WTC11 (cell line): ENCODE measurements at regions not wholly inside any gene's neighbourhood (a gene's known extent, or its start where the extent isn't known, plus 50 kb on each side); places are given as distances from the start of the nearest gene placed in this dataset.

Experiments
- ATAC-seq: fragments of 200-7000 bp; cut with Tn5 transposase; 2 replicates; pipeline ENCODE4 v1.10.0; 2021; ENCODE audit warnings: mild to moderate bottlenecking, moderate library complexity
- CTCF ChIA-PET: fragments of 300-600 bp; sonication (Branson Sonifier 250); formaldehyde crosslinking; loops from one replicate; lab custom pipeline; 2021; ENCODE audit warnings: antibody characterized with exemption; lab: Charles Lee
- POLR2A ChIA-PET: fragments of 350-600 bp; sonication (Branson Sonifier 250); formaldehyde crosslinking; loops from one replicate; lab custom pipeline; 2021; ENCODE audit warnings: antibody characterized with exemption; lab: Charles Lee
- DNase-seq: peaks from one replicate; pipeline ENCODE4 v3.0.0; 2021; ENCODE audit warnings: low spot score
- H3K27ac Mint-ChIP-seq: 2 replicates; pipeline ENCODE4 v1.8.0; 2021; ENCODE audit warnings: mixed read lengths
- H3K27me3 Mint-ChIP-seq: 2 replicates; pipeline ENCODE4 v1.8.0; 2021; ENCODE audit warnings: low read depth, mild to moderate bottlenecking, moderate library complexity, mixed read lengths
- H3K36me3 Mint-ChIP-seq: 2 replicates; pipeline ENCODE4 v1.8.0; 2021; ENCODE audit warnings: mixed read lengths
- H3K4me1 Mint-ChIP-seq: 2 replicates; pipeline ENCODE4 v1.8.0; 2022; ENCODE audit warnings: mixed read lengths
- H3K4me3 Mint-ChIP-seq: 2 replicates; pipeline ENCODE4 v1.8.0; 2021; ENCODE audit warnings: mild to moderate bottlenecking, moderate library complexity, mixed read lengths
- H3K9me3 Mint-ChIP-seq: 2 replicates; pipeline ENCODE4 v1.8.0; 2021; ENCODE audit warnings: mixed read lengths
- CREB1 ChIP-seq: sonication (generic); formaldehyde crosslinking; IDR thresholded peaks from 2 replicates; pipeline ENCODE4 v1.8.0; 2023; ENCODE audit warnings: mild to moderate bottlenecking, missing genetic modification reagents
- ELF4 ChIP-seq: sonication (generic); formaldehyde crosslinking; IDR thresholded peaks from 2 replicates; pipeline ENCODE4 v1.8.1; 2022; ENCODE audit warnings: low read depth, mild to moderate bottlenecking, moderate library complexity, missing genetic modification reagents
- EMX1 ChIP-seq: fragments of 250-450 bp; sonication (Bioruptor Pico); IDR thresholded peaks from 2 replicates; pipeline ENCODE4 v1.8.0; 2021; ENCODE audit warnings: mild to moderate bottlenecking
- FOXJ3 ChIP-seq: sonication (generic); formaldehyde crosslinking; IDR thresholded peaks from 2 replicates; pipeline ENCODE4 v1.9.0; 2021; ENCODE audit warnings: missing genetic modification reagents, mild to moderate bottlenecking, borderline replicate concordance
- FOXK1 ChIP-seq: sonication (generic); formaldehyde crosslinking; IDR thresholded peaks from 2 replicates; pipeline ENCODE4 v1.8.0; 2022; ENCODE audit warnings: mild to moderate bottlenecking, moderate library complexity, missing genetic modification reagents
- GABPB1 ChIP-seq: sonication (generic); formaldehyde crosslinking; IDR thresholded peaks from 2 replicates; pipeline ENCODE4 v1.8.1; 2023; ENCODE audit warnings: mild to moderate bottlenecking, missing genetic modification reagents
- KAT7 ChIP-seq: sonication (generic); formaldehyde crosslinking; IDR thresholded peaks from 2 replicates; pipeline ENCODE4 v1.8.1; 2023; ENCODE audit warnings: missing genetic modification reagents, mild to moderate bottlenecking, borderline replicate concordance
- MXD4 ChIP-seq: fragments of 250-450 bp; sonication (Bioruptor Pico); IDR thresholded peaks from 2 replicates; pipeline ENCODE4 v1.8.0; 2021; ENCODE audit warnings: mild to moderate bottlenecking, moderate library complexity, borderline replicate concordance
- NFE2L1 ChIP-seq: sonication (generic); formaldehyde crosslinking; IDR thresholded peaks from 2 replicates; pipeline ENCODE4 v1.8.1; 2023; ENCODE audit warnings: missing genetic modification reagents
- NFYB ChIP-seq: sonication (generic); formaldehyde crosslinking; conservative IDR thresholded peaks from 2 replicates; pipeline ENCODE4 v1.8.0; 2022; ENCODE audit warnings: low read depth, missing genetic modification reagents
- NR3C1 ChIP-seq: sonication (generic); formaldehyde crosslinking; conservative IDR thresholded peaks from 2 replicates; pipeline ENCODE4 v1.8.1; 2023; ENCODE audit warnings: low read depth, mild to moderate bottlenecking, missing genetic modification reagents
- RELA ChIP-seq: sonication (generic); formaldehyde crosslinking; IDR thresholded peaks from 2 replicates; pipeline ENCODE4 v1.8.1; 2022; ENCODE audit warnings: missing genetic modification reagents, mild to moderate bottlenecking, borderline replicate concordance
- RORB ChIP-seq: fragments of 250-450 bp; sonication (Bioruptor Pico); IDR thresholded peaks from 2 replicates; pipeline ENCODE4 v1.9.0; 2021; ENCODE audit warnings: mild to moderate bottlenecking
- SMAD3 ChIP-seq: sonication (generic); formaldehyde crosslinking; IDR thresholded peaks from 2 replicates; pipeline ENCODE4 v1.8.0; 2022; ENCODE audit warnings: missing genetic modification reagents, mild to moderate bottlenecking, borderline replicate concordance
- SP1 ChIP-seq: sonication (generic); formaldehyde crosslinking; conservative IDR thresholded peaks from 2 replicates; pipeline ENCODE4 v1.8.1; 2022; ENCODE audit warnings: missing genetic modification reagents
- TEAD1 ChIP-seq: sonication (generic); formaldehyde crosslinking; IDR thresholded peaks from 2 replicates; pipeline ENCODE4 v1.8.0; 2022; ENCODE audit warnings: mild to moderate bottlenecking, missing genetic modification reagents
- ZNF138 ChIP-seq: sonication (generic); formaldehyde crosslinking; conservative IDR thresholded peaks from 2 replicates; pipeline ENCODE4 v1.8.1; 2022; ENCODE audit warnings: mild to moderate bottlenecking, moderate library complexity, missing genetic modification reagents
- ZNF317 ChIP-seq: sonication (generic); formaldehyde crosslinking; IDR thresholded peaks from 2 replicates; pipeline ENCODE4 v1.8.1; 2023; ENCODE audit warnings: low read depth, mild to moderate bottlenecking, moderate library complexity, missing genetic modification reagents, borderline replicate concordance
- TF ChIP-seq, protein P1 (sequence below): sonication (generic); formaldehyde crosslinking; IDR thresholded peaks from 2 replicates; pipeline ENCODE4 v1.8.0; 2023; ENCODE audit warnings: missing genetic modification reagents
- TF ChIP-seq, protein P2 (sequence below): sonication (generic); formaldehyde crosslinking; conservative IDR thresholded peaks from 2 replicates; pipeline ENCODE4 v1.8.1; 2022; ENCODE audit warnings: mild to moderate bottlenecking, missing genetic modification reagents
- TF ChIP-seq, protein P3 (sequence below): sonication (generic); formaldehyde crosslinking; IDR thresholded peaks from 2 replicates; pipeline ENCODE4 v1.8.1; 2022; ENCODE audit warnings: missing genetic modification reagents, borderline replicate concordance
- TF ChIP-seq, protein P4 (sequence below): fragments of 250-450 bp; sonication (Bioruptor Pico); IDR thresholded peaks from 2 replicates; pipeline ENCODE4 v1.9.0; 2021; ENCODE audit warnings: moderate library complexity, mild to moderate bottlenecking, inconsistent platforms, borderline replicate concordance
- TF ChIP-seq, protein P5 (sequence below): fragments of 250-450 bp; sonication (Bioruptor Pico); IDR thresholded peaks from 2 replicates; pipeline ENCODE4 v1.9.0; 2021; ENCODE audit warnings: mild to moderate bottlenecking

DNA sequence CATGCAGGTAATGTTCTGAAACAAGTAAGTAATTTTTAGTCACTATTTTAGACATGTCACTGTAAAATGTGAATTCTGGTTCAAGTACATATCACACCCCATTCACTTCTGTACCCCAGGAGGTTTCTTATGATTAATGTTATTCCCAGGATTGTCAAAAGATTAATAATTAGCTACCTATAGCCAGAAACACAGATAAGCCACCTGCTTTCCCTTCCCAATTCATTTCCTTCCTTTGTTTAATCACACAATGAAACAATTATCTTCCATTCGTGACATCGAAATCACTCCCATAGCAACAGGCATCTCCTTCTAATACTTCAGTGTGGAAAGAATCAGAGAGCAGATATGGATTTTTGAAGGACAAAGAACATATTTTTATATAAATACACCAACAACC lies 1650.3 kb upstream of the CELF4 start:
- Mint-ChIP-seq H3K4me1 (no peaks in the 10 kb centered on the region), H3K9me3 (peaks cover 38% of the 10 kb centered on the region), H3K27ac (no peak overlapping the region), H3K27me3 (no peaks in the 10 kb centered on the region), H3K4me3 (no peak overlapping the region), H3K36me3 (peaks cover 29% of the 10 kb centered on the region)
- CTCF ChIA-PET: no interaction called here
- DNase-seq: no peak
- POLR2A ChIA-PET: no interaction called here
- no peak for TF ChIP-seq SP1 (CRISPR knock-in tag)
- TF ChIP-seq SMAD3 (CRISPR knock-in tag): no peak
- no peak for TF ChIP-seq TEAD1 (CRISPR knock-in tag)
- no peak for TF ChIP-seq KAT7
- TF ChIP-seq NFYB: no peak
- no peak for ATAC-seq

DNA sequence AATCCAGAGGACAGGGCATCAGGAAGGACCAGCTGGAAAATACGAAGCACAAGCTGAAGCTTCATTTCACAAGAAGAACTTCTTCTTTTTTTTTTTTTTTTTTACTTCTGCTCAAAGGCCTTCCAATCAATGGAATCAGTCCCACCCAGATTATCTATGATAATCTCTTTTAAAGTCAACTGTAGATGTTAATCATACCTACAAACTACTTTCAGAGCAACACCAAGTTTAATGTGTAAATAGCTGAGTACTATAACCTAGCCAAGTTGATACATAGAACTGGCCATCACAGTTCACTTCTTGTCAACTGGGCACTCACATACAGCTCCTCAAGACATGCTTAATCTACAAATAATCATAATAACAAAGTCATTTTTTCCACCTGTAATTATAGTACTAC lies 1645.9 kb upstream of the CELF4 start:
- H3K4me1 Mint-ChIP-seq: no peaks in the 10 kb centered on the region
- H3K27me3 Mint-ChIP-seq: no peaks in the 10 kb centered on the region
- TF ChIP-seq, protein P1, sequence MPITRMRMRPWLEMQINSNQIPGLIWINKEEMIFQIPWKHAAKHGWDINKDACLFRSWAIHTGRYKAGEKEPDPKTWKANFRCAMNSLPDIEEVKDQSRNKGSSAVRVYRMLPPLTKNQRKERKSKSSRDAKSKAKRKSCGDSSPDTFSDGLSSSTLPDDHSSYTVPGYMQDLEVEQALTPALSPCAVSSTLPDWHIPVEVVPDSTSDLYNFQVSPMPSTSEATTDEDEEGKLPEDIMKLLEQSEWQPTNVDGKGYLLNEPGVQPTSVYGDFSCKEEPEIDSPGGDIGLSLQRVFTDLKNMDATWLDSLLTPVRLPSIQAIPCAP: no peak
- TF ChIP-seq, protein P2, sequence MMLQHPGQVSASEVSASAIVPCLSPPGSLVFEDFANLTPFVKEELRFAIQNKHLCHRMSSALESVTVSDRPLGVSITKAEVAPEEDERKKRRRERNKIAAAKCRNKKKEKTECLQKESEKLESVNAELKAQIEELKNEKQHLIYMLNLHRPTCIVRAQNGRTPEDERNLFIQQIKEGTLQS (CRISPR knock-in tag): no peak
- no peak for TF ChIP-seq FOXJ3 (CRISPR knock-in tag)
- no peak for TF ChIP-seq EMX1 (CRISPR knock-in tag)
- no peak for TF ChIP-seq SP1 (CRISPR knock-in tag)
- no peak for TF ChIP-seq ELF4 (CRISPR knock-in tag)
- no peak for TF ChIP-seq RORB
- TF ChIP-seq ZNF138 (CRISPR knock-in tag): no peak
- no peak for TF ChIP-seq NFE2L1 (CRISPR knock-in tag)
- TF ChIP-seq FOXK1 (CRISPR knock-in tag): no peak
- TF ChIP-seq GABPB1 (CRISPR knock-in tag): no peak
- TF ChIP-seq, protein P3, sequence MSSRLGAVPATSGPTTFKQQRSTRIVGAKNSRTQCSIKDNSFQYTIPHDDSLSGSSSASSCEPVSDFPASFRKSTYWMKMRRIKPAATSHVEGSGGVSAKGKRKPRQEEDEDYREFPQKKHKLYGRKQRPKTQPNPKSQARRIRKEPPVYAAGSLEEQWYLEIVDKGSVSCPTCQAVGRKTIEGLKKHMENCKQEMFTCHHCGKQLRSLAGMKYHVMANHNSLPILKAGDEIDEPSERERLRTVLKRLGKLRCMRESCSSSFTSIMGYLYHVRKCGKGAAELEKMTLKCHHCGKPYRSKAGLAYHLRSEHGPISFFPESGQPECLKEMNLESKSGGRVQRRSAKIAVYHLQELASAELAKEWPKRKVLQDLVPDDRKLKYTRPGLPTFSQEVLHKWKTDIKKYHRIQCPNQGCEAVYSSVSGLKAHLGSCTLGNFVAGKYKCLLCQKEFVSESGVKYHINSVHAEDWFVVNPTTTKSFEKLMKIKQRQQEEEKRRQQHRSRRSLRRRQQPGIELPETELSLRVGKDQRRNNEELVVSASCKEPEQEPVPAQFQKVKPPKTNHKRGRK (CRISPR knock-in tag): no peak
- no peak for TF ChIP-seq ZNF317 (CRISPR knock-in tag)
- no peak for TF ChIP-seq MXD4 (CRISPR knock-in tag)
- no peak for TF ChIP-seq RELA (CRISPR knock-in tag)
- TF ChIP-seq CREB1: no peak
- TF ChIP-seq, protein P4, sequence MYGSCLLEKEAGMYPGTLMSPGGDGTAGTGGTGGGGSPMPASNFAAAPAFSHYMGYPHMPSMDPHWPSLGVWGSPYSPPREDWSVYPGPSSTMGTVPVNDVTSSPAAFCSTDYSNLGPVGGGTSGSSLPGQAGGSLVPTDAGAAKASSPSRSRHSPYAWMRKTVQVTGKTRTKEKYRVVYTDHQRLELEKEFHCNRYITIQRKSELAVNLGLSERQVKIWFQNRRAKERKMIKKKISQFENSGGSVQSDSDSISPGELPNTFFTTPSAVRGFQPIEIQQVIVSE: no peak
- CTCF ChIA-PET: interaction anchor here (0.6 kb wide), 1 partner anchor 61 kb away, joined by 3 read pairs; no protein-coding TSS in a partner anchor
- peaks cover 31% of the 10 kb centered on the region for H3K36me3 Mint-ChIP-seq
- ATAC-seq (no peak), DNase-seq (no peak)
- H3K27ac Mint-ChIP-seq: no peak overlapping the region
- peaks cover 40% of the 10 kb centered on the region for H3K9me3 Mint-ChIP-seq
- POLR2A ChIA-PET: no interaction called here
- no peak overlapping the region for H3K4me3 Mint-ChIP-seq

DNA sequence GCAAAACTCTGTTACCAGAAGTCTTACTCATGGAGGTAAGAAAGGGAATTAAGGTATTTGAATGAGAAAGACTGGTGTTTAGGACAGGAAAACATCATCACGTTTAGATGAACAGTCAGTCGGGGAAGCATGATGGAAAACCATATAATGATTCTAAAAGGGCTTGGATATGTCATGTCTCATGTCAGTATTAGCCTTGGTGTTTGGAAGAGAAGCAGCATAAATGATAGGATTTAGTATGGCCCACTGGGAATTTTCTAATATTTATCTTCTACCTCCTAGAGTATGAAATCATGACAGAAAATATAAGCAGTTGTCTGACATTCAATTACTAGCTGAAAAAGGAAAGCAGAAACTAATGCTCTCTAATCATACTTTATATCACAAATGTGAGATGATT lies 1643.6 kb upstream of the CELF4 start:
- ChIA-PET POLR2A (no interaction called here), CTCF (no interaction called here)
- peaks cover 30% of the 10 kb centered on the region for H3K9me3 Mint-ChIP-seq
- ATAC-seq (no peak), DNase-seq (no peak)
- H3K4me1 Mint-ChIP-seq: peaks cover 9% of the 10 kb centered on the region
- H3K27me3 Mint-ChIP-seq: no peaks in the 10 kb centered on the region
- H3K4me3 Mint-ChIP-seq: no peak overlapping the region
- H3K36me3 Mint-ChIP-seq: peaks cover 27% of the 10 kb centered on the region
- TF ChIP-seq, protein P5, sequence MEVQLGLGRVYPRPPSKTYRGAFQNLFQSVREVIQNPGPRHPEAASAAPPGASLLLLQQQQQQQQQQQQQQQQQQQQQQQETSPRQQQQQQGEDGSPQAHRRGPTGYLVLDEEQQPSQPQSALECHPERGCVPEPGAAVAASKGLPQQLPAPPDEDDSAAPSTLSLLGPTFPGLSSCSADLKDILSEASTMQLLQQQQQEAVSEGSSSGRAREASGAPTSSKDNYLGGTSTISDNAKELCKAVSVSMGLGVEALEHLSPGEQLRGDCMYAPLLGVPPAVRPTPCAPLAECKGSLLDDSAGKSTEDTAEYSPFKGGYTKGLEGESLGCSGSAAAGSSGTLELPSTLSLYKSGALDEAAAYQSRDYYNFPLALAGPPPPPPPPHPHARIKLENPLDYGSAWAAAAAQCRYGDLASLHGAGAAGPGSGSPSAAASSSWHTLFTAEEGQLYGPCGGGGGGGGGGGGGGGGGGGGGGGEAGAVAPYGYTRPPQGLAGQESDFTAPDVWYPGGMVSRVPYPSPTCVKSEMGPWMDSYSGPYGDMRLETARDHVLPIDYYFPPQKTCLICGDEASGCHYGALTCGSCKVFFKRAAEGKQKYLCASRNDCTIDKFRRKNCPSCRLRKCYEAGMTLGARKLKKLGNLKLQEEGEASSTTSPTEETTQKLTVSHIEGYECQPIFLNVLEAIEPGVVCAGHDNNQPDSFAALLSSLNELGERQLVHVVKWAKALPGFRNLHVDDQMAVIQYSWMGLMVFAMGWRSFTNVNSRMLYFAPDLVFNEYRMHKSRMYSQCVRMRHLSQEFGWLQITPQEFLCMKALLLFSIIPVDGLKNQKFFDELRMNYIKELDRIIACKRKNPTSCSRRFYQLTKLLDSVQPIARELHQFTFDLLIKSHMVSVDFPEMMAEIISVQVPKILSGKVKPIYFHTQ (CRISPR knock-in tag): no peak
- TF ChIP-seq NR3C1 (CRISPR knock-in tag): no peak
- no peak for TF ChIP-seq NFE2L1 (CRISPR knock-in tag)
- H3K27ac Mint-ChIP-seq: no peak overlapping the region
